Skin epidermis (tissue), 12 donors: ENCODE measurements at regions not wholly inside any gene's neighbourhood (a gene's known extent, or its start where the extent isn't known, plus 50 kb on each side); places are given as distances from the start of the nearest gene placed in this dataset.

Experiments used
- H3K27ac ChIP-seq, 21 experiments: fragments of 200-600 bp; sonication (generic) in 11 of 21; one replicate each; pipeline ENCODE4 v1.5.0; 2020; ENCODE audit warnings: mild to moderate bottlenecking in 3 of 21, inconsistent platforms in 2 of 21, moderate library complexity in 2 of 21
- H3K4me3 ChIP-seq, 7 experiments: fragments of 200-600 bp; sonication (generic) in 2 of 7; one replicate each; pipeline ENCODE4 v1.5.0; 2020; ENCODE audit warnings: inconsistent platforms in 2 of 7, mild to moderate bottlenecking in 2 of 7, moderate library complexity in 1 of 7

DNA sequence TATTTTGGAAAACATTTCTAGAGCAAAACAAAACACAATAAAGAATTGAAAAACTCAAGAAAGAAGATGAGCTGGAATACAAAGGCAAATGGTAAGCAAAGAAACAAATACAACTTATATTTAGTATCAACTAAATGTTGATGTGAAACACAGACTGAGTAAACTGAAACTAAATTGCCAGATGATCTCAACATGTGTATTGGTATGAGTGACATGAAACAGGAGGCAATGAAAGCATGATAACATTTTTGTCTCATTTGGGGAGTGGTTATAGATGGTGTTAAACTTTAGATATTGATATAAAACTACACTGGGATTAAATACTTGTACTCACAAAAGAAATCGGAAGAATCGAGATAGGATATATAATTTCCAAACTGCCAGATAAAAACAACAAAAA, 805.6 kb upstream of the CXADR start:
- Histone ChIP-seq H3K27ac (no peak overlapping the region), H3K4me3 (no peak overlapping the region)

DNA sequence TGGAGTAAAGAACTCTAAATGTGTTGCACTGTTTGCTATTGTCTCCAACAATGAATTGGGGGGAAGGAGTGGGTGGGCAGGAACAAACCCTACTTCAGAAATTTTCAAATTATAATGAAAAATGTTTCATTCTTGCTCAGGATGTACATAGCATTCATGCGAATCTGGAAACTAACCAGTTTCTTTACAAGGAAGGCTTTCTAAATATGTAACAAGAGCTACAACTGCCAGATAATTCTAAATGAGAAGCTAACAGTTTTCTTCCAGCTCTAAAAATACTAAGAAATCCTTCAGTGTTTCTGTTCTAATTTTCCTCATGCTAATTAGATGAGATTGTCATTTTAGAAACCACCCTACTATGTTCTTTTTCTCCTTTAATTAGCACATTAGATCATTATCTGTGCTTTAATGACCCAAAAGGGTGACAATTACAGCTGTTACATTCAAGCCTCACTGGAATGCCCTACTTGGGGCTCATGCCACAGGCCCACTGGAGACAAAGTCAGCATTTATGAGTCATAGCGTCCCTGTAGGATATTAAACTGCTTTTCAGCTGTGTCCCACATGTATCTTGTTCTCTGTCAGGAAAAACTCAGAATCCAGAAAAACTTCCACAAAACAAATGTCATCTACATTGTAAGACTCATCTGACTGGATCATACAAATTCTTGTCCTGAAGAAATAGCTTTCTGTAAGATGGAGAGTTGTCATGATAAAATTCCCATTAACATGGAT, 804.6 kb upstream of the CXADR start:
- Histone ChIP-seq H3K27ac (peak overlapping the region in 1 of 21 experiments; percentile 43), H3K4me3 (no peak overlapping the region)

DNA sequence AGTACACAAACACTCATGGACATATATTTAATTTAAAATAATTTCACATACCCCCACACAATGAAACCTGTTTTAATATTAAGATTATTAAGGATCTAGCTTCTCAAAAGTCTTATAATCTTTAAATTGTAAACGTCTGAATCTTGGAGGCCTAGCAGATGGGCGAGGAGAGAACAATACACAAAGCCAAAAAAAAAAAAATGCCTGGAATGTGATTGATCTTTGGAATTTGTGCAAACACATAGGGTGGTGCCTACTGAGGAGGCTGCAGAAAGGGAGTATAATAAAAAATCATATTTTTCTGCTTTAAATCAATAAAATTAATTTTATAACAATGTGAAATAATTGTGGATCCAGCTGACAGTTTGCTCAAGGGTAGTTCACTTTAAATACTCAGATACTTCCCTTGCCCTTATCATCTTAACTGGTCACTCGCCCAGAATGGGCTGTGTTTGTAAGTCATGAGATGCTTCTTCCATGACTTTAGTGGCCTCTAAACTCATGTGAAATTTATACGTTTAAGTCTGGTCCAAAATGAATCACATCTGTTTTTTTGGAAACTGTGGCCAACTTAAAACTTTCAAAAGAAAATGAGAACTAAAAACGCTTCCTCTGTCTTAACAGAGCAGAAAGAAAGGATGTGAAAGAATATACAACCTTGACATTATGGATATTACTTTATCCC, 802.8 kb upstream of the CXADR start:
- Histone ChIP-seq H3K4me3 (no peak overlapping the region), H3K27ac (peak overlapping the region in 3 of 21 experiments; percentile 6 to 60 (median 38))

DNA sequence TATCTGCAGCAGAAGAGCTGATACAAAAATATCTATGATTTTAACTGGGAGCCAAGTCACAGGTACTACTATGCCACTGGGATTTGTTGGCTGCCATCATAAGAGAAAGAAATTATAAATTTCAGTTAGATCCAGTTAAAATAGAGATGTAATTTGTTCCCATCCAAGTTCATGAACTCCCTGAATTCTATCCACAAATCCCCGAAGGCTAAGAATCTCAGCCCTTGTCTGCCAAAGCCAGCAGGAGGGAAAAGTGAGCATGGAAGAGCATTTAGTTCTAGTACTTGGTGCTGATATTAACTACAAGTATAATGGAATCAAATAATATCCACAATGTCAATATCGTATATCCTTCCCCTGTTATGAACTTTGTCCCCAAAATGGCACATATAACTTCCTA, 801.1 kb upstream of the CXADR start:
- no peak overlapping the region for H3K27ac ChIP-seq
- no peak overlapping the region for H3K4me3 ChIP-seq

DNA sequence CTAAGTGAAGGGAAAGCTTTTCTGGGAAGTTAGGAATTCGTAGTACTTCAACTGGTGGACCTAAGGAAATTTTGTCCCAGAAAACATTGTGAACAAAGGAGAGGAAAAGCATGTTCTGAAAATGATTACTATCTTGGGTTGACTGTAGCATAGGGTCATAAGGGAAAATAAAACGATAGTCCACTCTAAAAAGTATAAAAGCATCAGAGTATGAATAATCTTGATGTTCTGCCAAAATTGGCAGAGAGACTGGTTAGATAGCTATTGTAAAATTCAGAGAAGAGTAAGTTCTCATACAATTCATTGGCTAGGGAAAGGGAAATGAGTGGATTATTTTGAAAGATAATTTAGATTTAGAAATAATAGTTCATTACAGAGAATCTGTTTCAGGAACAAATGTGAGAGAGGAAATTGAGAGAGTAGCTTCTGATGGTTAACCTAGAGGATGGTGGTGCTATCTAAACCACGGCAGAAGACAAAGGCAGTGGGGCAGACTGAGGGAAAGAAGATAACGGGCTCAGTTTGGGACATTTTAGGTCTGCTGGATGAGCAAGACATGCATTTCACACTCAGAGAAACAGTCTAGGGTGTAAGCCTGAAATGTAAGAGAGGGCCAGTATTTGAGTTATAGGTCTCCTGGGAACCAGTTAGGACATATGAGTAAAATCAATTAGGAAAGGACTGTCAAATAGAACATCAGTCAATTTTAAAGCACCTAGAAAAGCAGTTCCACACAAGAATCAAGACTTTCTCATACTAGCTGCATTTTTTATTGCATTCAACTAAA, 799.3 kb upstream of the CXADR start:
- no peak overlapping the region for H3K4me3 ChIP-seq
- no peak overlapping the region for H3K27ac ChIP-seq

DNA sequence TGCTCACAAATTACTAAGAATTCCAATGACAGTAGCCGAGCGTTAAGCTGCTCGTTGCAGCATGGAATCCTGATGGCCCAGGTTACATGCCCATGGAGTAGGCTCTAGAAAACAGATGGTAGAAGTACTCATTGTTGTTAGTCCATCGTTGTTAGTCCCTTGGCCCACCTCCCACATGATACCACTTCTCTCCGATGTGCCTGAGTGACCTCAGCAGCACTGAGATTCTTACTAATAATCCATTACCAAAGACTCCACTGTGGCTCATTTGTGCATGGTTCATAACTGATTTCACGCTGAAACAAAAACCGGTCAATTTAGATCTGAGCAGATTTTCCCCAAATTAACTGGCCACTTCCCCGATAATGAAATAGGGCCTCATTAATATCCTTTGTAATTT, 772.3 kb upstream of the CXADR start:
- no peak overlapping the region for H3K27ac ChIP-seq
- no peak overlapping the region for H3K4me3 ChIP-seq

DNA sequence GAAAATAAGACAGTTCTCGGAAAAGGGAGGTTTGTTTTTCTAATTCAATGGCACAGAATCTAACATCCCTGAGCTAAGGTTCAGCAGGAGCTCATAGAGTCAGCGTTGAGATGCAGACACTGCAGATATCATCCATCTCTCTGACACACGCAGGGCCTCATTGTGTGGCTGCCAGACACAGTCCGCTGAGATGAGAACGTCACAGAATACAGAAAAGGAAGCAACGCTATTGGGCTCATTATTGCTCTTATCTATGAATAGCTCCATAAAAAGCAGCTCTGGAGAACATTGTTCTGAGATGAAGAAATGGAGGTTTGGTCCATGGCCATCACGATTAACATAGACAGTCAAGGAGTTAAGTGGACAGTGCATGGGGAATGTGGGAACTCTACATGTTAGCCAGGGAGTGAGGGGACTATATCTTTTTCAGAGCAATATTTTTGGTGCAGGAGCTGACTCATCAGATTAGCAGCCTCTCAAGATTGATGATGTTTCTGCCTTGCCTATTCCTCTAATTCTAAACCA, 771.6 kb upstream of the CXADR start:
- no peak overlapping the region for H3K27ac ChIP-seq

DNA sequence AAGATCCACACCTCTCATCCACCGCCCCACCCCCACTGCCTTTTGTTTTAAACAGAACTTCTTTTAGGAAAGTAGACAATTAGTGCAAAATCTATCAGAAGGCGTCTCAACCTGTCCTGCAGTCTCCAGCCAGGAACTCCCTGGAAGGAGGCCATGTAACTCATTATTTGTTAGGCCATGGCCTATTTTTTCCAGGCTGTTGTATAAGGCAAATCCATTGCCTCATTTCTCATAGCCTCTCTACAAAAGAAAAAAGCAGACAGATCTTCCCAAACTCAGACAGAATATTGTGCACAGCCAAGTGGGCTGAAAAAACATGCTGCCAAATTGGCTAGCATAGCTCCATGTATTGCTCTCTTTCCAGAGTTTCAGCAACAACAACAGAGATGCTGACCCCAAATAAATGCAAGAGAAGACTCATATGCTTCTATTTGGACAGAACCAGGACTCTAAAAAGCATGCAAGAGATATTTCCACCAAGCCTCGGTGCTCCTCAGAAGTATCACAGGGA, 770.7 kb upstream of the CXADR start:
- no peak overlapping the region for H3K4me3 ChIP-seq
- H3K27ac ChIP-seq: no peak overlapping the region

More for the DNA sequence above, 771.6 kb upstream of the CXADR start:
- no peak overlapping the region for H3K4me3 ChIP-seq

DNA sequence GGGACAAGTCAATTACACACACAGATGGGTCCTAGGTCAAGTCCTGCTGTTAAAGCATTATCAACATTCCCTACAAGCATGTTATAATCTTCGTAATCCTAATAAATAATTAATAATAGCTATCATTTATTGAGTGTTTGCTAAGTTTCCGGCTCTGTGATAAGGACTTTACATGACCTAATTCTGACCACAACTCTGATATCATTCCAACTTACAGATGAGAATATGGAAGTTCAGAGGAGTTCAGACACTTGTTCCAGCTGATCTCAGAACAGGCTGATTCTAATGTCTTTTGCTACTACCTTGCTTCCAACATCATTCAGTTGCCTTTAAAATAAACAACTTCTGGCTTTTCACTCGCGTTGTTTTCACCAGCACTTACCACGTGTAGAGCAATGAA, 770.1 kb upstream of the CXADR start:
- H3K4me3 ChIP-seq: no peak overlapping the region
- no peak overlapping the region for H3K27ac ChIP-seq

DNA sequence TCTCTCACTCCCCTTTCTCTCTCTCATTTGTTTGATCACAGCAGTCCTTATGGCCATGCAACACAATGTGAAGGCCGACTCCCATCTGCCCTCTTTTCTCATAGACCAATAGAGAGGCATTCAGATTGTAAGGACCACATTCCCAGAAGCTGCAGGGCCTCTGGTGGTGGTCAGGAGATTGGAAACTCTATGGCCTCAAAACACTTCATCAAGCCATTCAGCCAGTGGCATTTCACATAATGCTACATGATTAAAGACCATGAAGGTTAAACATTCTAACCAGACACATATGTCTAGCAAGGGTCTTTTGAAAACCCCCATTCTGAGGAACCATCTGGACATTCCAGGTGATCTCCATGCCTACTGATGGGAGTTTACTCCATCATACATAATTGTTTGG, 769.5 kb upstream of the CXADR start:
- Histone ChIP-seq H3K27ac (no peak overlapping the region), H3K4me3 (no peak overlapping the region)

DNA sequence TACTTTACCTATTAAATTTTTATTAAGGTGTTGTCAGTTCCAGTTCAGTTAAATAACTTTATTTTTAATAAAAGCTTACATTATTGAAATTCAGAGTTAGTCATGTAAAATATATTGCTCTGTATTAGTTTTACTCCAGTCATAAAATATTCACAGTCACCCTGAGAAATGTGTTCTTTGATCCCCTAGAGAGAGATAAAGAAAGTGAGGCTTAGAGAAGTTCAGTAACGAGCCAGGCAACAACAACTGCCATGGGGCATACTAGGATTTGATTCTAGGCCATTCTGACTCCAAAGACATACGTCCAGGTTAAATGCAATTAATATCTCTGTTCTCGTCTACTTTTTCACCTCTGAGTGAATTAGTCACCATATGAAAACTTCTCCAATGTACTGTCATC, 761.9 kb upstream of the CXADR start:
- Histone ChIP-seq H3K27ac (no peak overlapping the region), H3K4me3 (no peak overlapping the region)

DNA sequence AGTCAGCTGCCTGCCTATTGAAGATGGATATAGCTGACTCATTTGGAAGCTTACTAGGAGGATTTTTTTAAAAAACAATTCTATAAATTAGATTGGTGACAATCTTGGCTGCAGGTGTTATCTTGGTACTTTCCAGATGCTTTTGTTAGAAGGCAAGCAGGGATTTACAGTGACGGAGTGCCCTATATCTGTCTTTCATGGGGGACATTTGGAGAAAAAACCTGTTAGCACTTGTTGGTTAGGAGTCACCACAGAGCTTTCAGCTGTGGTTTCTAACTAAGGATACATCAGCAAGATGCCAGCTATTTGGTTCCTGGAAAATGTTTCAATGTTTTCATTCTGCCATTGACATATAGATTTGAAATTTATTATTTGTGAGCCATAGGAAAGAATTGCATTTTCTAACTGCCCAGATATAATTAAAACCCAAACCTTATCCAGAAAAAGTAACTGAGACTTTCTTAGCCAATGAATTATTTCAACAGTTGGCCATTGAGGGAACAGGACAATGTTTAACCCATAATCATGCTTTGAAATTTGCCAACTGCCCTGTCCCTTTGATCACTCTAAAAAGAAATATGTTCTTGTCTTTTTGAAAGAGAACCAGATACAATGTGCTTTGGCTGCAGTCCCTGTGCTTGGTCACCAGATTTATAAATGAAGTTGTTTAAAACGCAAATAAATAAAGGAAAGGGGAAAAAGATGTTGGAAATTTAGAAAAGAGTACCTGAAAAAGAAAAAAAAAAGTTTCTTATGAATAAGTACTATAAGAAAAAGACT, 761.0 kb upstream of the CXADR start:
- H3K27ac ChIP-seq: no peak overlapping the region

DNA sequence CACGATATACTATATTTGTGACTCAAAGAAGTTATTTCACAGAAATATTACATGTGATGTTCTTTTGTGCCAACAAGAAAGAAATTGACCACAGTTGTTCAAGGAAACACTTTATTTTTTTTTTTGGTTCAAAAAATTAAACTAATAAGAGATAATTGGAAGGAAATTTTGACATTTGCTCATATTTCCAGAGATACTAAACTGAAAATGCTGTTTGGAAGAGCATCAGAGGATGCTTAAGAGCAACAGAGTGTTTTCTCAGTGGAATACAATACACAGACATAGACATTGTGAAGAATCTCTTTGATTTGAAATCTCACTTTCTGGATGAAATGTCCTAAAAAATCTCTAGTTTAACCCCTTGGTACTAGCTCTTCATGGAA, 760.4 kb upstream of the CXADR start:
- H3K4me3 ChIP-seq: no peak overlapping the region
- H3K27ac ChIP-seq: no peak overlapping the region

More for the DNA sequence above, 761.0 kb upstream of the CXADR start:
- H3K4me3 ChIP-seq: no peak overlapping the region

DNA sequence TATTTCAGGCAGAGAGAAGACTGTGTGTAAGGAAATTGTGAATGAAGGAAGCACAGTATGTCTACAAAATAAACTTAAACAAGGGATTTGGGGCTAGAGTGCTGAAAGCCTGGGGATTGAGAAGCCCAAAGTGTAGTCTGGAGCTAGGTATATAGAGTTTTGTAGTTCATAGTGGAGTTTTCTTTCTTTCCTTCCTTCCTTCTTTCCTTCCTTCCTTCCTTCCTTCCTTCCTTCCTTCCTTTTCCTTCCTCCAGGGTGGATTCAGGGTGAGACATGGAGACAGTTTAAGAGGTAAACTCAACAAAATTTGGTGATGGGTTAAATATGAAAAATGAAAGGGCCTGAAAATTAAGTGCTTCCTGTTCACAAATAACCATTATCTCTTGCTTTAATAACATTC, 757.8 kb upstream of the CXADR start:
- Histone ChIP-seq H3K4me3 (no peak overlapping the region), H3K27ac (no peak overlapping the region)

DNA sequence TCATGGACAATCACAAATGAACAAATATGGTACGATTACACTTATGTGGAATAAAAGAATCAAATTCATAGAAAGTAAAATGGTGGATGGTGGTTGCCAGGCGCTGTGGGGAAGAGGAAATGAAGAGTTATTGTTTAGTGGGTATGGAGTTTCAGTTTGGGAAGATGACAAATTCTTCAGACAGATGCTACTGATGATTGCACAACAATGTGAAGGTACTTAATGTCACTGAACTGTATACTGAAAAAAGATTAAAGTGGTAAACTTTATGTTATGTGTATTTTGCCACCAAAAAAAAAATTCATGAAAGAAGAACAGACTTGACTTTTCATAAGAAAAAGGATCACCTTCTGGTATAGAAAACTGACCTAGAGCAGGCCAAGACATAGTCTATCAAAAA, 745.6 kb upstream of the CXADR start:
- no peak overlapping the region for H3K4me3 ChIP-seq
- H3K27ac ChIP-seq: no peak overlapping the region

DNA sequence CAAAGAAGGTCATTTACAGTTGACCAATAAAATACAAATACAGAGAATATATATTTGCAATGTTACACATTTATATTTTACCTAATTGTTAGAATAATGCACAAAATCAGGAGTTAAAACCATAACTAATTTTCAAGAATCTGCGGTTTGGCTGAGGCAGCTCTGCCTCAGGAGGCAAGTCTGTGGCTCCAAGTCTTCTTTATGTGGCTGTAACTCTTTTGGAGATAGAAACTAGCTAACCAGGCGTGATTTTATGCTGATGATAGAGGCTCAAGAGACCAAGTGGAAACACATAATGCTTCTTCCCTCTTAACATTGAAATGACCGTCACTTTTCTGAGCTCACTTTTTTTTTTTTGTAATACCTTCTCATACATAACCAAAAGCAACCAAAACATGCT, 744.7 kb upstream of the CXADR start:
- H3K4me3 ChIP-seq: no peak overlapping the region

DNA sequence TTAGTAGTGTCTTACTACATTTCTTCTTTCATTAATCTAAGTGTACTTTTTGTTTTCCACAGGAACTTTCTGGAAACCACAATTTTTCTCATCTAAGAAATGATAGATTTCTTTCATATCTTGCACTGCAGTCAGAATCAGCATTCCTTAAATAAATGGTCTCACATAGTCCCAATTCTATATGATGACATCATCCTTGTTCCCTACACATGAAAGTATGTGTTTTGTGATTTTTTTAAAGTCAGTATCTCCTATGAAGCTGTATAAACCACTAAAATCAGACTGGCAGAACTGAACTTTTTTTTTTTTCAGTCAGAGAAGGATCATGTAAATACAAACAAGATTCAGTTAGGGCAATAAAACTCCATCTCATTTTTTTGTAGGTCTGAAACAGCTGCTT, 742.6 kb upstream of the CXADR start:
- no peak overlapping the region for H3K27ac ChIP-seq
- H3K4me3 ChIP-seq: no peak overlapping the region

More for the DNA sequence above, 744.7 kb upstream of the CXADR start:
- H3K27ac ChIP-seq: no peak overlapping the region

DNA sequence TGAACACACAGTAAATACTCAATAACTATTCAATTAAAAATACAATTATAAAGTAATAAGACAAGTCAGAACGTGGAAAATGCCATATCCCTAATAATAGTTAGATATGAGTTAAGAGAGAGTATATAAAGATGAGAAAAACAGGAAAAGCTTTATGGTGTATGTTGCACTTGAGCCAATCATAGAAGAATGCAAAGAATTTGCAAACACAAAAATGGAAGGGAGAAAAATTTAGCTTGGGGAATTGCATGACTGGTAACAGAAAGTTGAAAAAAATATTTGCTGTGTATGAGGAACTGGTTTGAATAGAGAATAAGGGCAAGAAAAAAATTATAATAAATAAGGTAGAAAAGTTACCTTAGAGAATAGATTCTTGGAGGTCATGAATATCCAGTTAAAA, 739.6 kb upstream of the CXADR start:
- no peak overlapping the region for H3K27ac ChIP-seq
- no peak overlapping the region for H3K4me3 ChIP-seq

DNA sequence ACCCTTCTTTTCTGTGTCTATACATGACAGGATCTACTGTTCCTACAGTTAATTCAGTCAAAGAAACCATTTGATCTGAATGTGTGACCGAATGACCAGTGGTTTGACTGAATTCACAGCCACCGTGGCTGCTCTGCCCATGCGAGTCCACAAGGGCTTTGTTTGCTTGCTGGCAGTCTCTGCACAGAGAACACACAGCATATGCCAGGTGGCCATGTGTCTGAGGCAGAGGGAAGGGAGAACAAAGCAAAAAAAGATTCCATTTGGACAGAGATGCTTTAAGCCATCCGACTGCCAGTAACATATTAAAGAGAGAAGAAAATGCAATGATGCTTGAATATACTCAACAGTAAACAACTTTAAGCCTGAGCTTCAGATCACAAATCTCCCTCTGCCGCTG, 737.8 kb upstream of the CXADR start:
- H3K4me3 ChIP-seq: no peak overlapping the region
- H3K27ac ChIP-seq: no peak overlapping the region
